Right atrium auricular region (tissue), 2 donors: ENCODE measurements at regions not wholly inside any gene's neighbourhood (a gene's known extent, or its start where the extent isn't known, plus 50 kb on each side); places are given as distances from the start of the nearest gene placed in this dataset.

ENCODE experiments used
- DNase-seq: peaks from one replicate; pipeline ENCODE4 v3.0.0-alpha.2; 2019; ENCODE audit warnings: low spot score
- H3K27ac ChIP-seq, 2 donors: fragments of 200-600 bp; sonication (generic); 1 replicate in 1 of 2; 2 replicates in 1 of 2; pipeline ENCODE4 v1.5.1; 2016 to 2019
- H3K27me3 ChIP-seq, 2 donors: fragments of 200-600 bp; sonication (generic); one replicate each; pipeline versions ENCODE4 v1.5.1 to v1.6.0; 2017 to 2019
- H3K36me3 ChIP-seq: fragments of 200-600 bp; sonication (generic); one replicate; pipeline ENCODE4 v1.5.1; 2016
- H3K4me1 ChIP-seq, 2 donors: fragments of 200-600 bp; sonication (generic); one replicate each; pipeline versions ENCODE4 v1.5.1 to v1.6.0; 2017 to 2019
- H3K4me3 ChIP-seq, 2 donors: fragments of 200-600 bp; sonication (generic); 1 replicate in 1 of 2; 2 replicates in 1 of 2; pipeline ENCODE4 v1.5.1; 2017 to 2019; ENCODE audit warnings: mild to moderate bottlenecking in 1 of 2, moderate library complexity in 1 of 2
- H3K9me3 ChIP-seq, 2 donors: fragments of 200-600 bp; sonication (generic); one replicate each; pipeline ENCODE4 v1.5.1; 2019
- CTCF ChIP-seq, 2 donors: fragments of 200-600 bp; sonication (generic); IDR thresholded peaks; one replicate each; pipeline ENCODE4 v1.5.1; 2019; ENCODE audit warnings: antibody characterized with exemption in 2 of 2

GRCh38 chr2:228902176-228902575 lies 368.9 kb downstream of the PID1 start:
- TF ChIP-seq CTCF (IDR thresholded peaks at IDR 0.05), result no peak
- Histone ChIP-seq H3K27me3 (no peaks in the 10 kb centered on the region), H3K36me3 (no peaks in the 10 kb centered on the region), H3K27ac (no peak overlapping the region), H3K4me1 (no peaks in the 10 kb centered on the region), H3K9me3 (no peaks in the 10 kb centered on the region), H3K4me3 (no peak overlapping the region)
- no peak for DNase-seq

- Histone ChIP-seq H3K27me3 (no peaks in the 10 kb centered on the region), H3K9me3 (no peaks in the 10 kb centered on the region), H3K4me3 (no peak overlapping the region), H3K27ac (no peak overlapping the region), H3K4me1 (no peaks in the 10 kb centered on the region), H3K36me3 (no peaks in the 10 kb centered on the region)
- no peak for DNase-seq
- TF ChIP-seq CTCF (IDR thresholded peaks at IDR 0.05), result no peak
These were observed 369.6 kb downstream of the PID1 start for GRCh38 chr2:228901531-228901930.

- no peak for DNase-seq
- TF ChIP-seq CTCF (IDR thresholded peaks at IDR 0.05), result no peak
- H3K9me3 ChIP-seq, result peaks cover 0 to 8% of the 10 kb centered on the region in 2 donors
These were observed 392.9 kb downstream of the PID1 start for GRCh38 chr2:228878138-228878537.

GRCh38 chr2:228876276-228876675 lies 394.8 kb downstream of the PID1 start:
- H3K9me3 ChIP-seq, result peaks cover 0 to 8% of the 10 kb centered on the region in 2 donors
- no peak overlapping the region for H3K27ac ChIP-seq
- no peaks in the 10 kb centered on the region for H3K36me3 ChIP-seq
- no peak overlapping the region for H3K4me3 ChIP-seq
- H3K27me3 ChIP-seq, result no peaks in the 10 kb centered on the region
- no peak for TF ChIP-seq CTCF (IDR thresholded peaks at IDR 0.05)
- DNase-seq, result no peak
- no peaks in the 10 kb centered on the region for H3K4me1 ChIP-seq

More at GRCh38 chr2:228878138-228878537, 392.9 kb downstream of the PID1 start:
- Histone ChIP-seq H3K27ac (no peak overlapping the region), H3K36me3 (no peaks in the 10 kb centered on the region), H3K4me3 (no peak overlapping the region), H3K4me1 (no peaks in the 10 kb centered on the region), H3K27me3 (no peaks in the 10 kb centered on the region)

GRCh38 chr2:228875152-228875900 lies 395.8 kb downstream of the PID1 start:
- Histone ChIP-seq H3K36me3 (no peaks in the 10 kb centered on the region), H3K27me3 (no peaks in the 10 kb centered on the region), H3K4me1 (no peaks in the 10 kb centered on the region), H3K4me3 (no peak overlapping the region), H3K9me3 (peaks cover 0 to 8% of the 10 kb centered on the region in 2 donors), H3K27ac (no peak overlapping the region)
- no peak for DNase-seq
- TF ChIP-seq CTCF (IDR thresholded peaks at IDR 0.05), result no peak

GRCh38 chr2:228871012-228871411 lies 400.1 kb downstream of the PID1 start:
- Histone ChIP-seq H3K36me3 (no peaks in the 10 kb centered on the region), H3K27me3 (no peaks in the 10 kb centered on the region), H3K9me3 (no peaks in the 10 kb centered on the region), H3K4me3 (no peak overlapping the region), H3K27ac (no peak overlapping the region), H3K4me1 (no peaks in the 10 kb centered on the region)
- DNase-seq, result no peak
- TF ChIP-seq CTCF (IDR thresholded peaks at IDR 0.05), result no peak
